CD4-positive, alpha-beta T cell treated with Interleukin-2 at 100 ng/mL for 4 hours (primary cell): ENCODE measurements at regions not wholly inside any gene's neighbourhood (a gene's known extent, or its start where the extent isn't known, plus 50 kb on each side); places are given as distances from the start of the nearest gene placed in this dataset.

Experiments
- DNase-seq: peaks from one replicate; pipeline ENCODE4 v3.0.0-alpha.2; 2020; ENCODE audit warnings: low spot score

DNA sequence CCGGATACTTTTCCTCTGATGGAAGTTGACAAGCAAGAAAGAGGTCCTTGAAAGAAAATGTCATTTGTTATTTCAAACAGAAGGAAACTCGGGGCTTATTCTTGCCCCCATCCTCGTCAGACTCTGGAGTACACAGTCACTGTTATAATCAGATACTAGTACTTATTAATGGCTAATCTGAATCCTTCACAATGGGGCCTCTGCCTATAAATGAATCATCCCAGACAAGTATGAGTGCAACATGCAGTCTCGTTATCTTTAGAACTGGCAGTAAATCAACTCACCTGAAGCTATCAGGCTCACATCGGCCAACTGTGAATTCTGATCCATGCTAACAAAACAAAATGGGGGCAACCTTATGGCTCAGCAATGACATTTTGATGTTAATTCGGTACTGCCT is 216.7 kb downstream of the GRIN2B start:
- no peak for DNase-seq

- no peak for DNase-seq
Observed at GRCh38 chr12:13749389-13749788, 232.0 kb downstream of the GRIN2B start.

DNA sequence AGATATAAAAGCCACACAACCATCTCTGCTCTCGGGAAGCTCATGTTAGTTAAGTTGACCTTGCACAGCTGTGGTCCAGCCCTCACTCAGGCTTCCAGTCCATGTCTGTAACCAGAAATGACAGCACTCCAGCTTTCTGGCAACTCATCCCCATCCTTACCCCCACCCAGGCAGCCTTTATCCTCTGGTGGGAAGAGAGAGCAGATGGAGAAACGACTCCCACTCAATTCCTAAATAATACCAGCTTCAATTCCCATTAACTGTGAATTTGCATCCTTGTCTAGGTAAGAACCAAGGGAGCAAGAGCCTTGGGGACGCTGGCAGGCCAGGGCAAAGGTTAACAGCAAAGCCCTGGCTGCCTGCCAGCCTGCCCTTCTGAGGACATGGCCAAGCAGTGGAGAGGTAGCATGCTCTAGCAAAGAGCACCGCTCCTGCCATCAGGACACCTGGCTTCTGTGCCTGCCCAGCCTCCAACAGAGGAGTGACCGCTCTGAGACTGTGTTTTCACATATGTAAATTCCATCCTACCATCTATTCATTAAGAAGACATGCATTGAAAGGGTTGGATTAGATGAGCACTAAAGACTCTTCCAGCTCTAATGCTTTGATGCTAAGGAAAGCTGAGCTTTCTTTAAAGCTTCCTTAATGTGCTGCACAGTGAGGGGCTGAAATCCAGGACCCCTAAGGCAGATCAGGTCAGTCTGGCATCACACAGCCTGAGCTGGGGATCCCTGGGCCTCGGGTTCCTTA is 236.1 kb downstream of the GRIN2B start:
- no peak for DNase-seq

GRCh38 chr12:13744561-13744960 is 236.8 kb downstream of the GRIN2B start:
- DNase-seq = no peak

- no peak for DNase-seq
Observed at GRCh38 chr12:13740149-13740545, 241.3 kb downstream of the GRIN2B start.

- DNase-seq = no peak
Observed at GRCh38 chr12:13735734-13736133, 245.7 kb downstream of the GRIN2B start.

DNA sequence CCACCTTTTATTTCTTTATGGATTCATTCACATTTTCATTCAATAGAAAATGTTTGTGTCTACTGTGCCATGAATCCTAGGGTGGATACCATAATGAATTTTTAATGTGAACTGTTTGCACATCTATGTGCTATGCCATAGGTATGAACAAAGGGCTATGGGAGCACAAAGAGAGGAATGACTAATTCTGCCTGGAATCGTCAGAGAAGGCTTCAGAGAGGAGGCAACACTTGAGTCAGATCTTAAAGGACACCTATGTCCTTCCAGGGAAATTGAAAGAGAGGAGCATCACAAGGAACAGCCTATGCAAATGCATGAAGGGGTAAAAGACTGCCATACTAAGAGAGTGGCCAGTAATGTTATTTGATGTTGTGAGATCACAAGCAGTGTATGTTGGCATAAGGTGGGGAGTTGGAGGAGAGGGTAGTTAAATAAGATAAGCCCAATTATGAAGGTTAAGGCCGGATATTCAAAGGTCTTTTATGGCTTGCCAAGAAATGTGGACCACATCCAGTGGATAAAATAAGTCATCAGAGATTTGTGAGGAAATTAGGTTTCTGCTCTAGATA is 246.7 kb downstream of the GRIN2B start:
- no peak for DNase-seq

DNA sequence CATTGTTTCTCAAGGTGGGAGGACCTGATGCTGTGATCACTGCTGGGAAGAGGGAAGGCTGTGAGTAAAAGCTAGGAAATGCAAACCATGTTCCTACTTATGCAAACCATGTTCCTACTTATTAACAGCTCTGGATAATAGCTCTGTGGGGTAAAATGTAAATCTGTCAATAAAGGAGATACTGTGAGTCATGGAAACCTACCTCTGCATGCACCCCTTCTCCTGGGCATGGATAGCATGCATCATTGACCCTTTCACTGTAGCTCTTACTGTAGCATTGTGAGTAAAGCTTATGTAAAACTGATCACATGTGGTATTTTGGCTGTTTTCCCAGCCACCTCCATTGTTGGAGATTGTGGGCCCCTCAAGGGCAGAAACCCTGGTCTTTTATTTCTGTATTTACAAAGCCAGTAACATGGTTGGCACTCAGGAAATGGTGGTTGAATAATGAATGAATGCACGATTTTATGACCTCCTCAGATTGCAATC is 253.7 kb downstream of the GRIN2B start:
- no peak for DNase-seq

DNA sequence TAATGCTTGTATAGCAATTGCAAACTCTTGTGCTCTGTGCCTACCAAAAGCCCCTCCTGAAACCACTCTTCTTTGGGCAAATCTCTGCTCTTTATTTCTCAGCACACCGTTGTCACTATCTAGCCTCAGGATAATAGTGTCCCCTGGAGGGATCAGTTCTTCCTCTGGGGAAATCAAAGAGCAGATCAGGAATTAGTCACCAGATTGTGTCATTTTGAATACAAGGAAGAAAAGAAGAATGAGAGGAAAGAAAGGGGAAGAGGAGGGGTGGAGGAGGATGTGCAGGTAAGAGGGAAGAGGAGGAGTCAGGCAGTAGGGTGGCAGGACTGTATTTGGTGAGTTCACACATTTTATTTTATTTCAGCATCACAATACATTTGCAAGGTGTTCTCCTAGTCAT is 256.4 kb downstream of the GRIN2B start:
- DNase-seq = no peak

DNA sequence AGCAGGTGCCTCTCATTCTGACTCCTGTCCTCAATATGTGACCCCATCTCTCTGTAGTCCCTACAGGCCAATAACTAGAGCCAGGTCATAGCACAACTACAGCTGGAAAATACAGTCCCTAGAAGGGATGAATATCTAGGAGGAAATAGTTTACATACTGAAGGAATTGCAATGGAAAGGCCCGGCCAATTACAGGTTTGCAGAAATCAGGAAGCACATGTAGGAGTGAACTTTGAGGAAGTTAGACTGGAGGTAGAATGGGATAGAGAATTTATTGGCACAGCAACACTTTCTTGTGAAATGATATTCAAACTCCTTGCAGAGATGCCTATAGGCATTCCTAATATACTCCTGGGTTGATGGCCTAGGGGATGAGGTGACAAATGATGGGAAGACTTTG is 257.3 kb downstream of the GRIN2B start:
- no peak for DNase-seq

- no peak for DNase-seq
Observed at GRCh38 chr12:13719986-13720385, 261.4 kb downstream of the GRIN2B start.

GRCh38 chr12:13718271-13718670 is 263.1 kb downstream of the GRIN2B start:
- DNase-seq = no peak

DNA sequence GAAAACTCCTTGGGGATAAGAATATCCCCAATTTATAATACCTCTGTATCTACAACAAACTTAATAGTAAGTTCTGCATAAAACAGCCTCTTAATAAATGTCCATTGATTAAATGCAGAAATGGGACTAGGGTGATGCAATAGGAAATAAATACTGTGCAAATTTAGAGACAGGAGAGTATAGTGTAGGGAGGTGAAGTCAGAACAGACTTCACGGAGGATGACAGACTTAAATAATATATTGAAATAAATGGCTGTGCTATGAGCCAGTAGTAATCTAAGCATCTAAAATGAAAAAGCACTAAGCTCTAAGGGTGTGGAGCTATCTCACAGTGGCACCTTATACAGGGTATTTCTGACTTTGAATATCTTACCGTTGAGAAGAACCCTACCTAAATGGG is 265.3 kb downstream of the GRIN2B start:
- DNase-seq = no peak

GRCh38 chr12:13713556-13714410 is 267.6 kb downstream of the GRIN2B start:
- DNase-seq = no peak

GRCh38 chr12:13707829-13708228 is 273.6 kb downstream of the GRIN2B start:
- no peak for DNase-seq

DNA sequence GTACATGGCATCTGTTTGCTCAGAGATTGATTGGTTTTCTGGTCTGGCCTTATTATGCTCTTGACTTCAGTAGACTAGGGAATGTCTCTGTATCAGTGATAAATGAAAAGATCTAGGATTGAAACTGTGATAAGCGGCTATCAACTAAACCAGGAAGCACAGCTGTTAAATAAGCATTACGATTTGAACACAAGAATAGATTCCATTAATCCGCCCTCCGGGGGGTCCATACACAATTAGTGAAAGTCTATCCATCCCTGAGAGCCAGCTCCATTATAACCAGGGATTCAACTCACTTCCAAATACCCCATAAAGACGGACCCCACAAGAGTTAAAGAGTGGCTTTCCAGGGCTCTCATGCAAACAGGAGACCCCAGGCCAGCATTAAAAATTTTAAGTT is 279.0 kb downstream of the GRIN2B start:
- DNase-seq = no peak

- DNase-seq = no peak
Observed at GRCh38 chr12:13701502-13701901, 279.9 kb downstream of the GRIN2B start.

- no peak for DNase-seq
Observed at GRCh38 chr12:13697973-13698372, 283.4 kb downstream of the GRIN2B start.

- no peak for DNase-seq
Observed at GRCh38 chr12:13695781-13696180, 285.6 kb downstream of the GRIN2B start.

DNA sequence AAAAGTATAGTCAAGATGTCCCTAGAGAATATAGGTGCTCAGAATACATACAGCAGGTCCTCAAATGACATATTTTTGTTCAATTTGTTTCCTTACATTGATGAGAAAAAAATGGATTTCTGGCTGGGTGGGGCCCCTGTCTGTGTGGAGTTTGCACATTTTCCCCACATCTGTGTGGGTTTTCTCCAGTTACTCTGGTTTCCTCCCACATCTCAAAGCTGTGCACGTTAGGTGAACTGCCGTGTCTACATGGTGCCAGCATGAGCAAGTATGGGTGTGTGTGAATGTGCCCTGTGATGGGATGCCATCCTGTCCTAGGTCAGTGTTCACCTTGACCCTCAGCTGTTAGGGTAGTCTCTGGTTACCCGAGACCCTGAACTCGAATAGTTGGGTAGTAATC is 289.1 kb downstream of the GRIN2B start:
- no peak for DNase-seq

GRCh38 chr12:13691598-13691997 is 289.8 kb downstream of the GRIN2B start:
- no peak for DNase-seq

GRCh38 chr12:13687633-13688032 is 293.8 kb downstream of the GRIN2B start:
- no peak for DNase-seq

DNA sequence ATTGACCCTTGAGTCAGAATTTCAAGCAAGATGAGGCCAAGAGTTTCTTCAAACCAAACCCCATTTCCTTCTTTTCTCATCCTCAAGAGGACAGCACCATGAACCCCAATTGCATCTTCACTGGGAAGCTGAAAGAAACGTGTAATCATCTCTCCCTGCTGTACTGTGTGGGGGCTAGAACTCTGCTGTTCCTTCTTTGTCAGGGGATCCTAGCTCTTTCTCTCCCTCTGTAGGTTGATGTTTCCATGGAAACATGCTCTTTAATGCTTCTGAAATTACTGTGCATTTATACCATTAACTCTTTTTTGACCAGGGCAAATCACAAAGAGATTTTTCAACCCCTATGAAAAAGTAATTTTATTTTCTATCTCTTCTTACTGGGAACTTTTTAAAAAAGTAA is 295.1 kb downstream of the GRIN2B start:
- no peak for DNase-seq
